Breast epithelium (tissue), 4 donors: ENCODE measurements at regions not wholly inside any gene's neighbourhood (a gene's known extent, or its start where the extent isn't known, plus 50 kb on each side); places are given as distances from the start of the nearest gene placed in this dataset.

Source experiments
- DNase-seq, 2 donors: peaks; one replicate each; pipeline ENCODE4 v3.0.0-alpha.2; 2019; ENCODE audit warnings: low spot score in 2 of 2
- H3K27ac ChIP-seq, 2 donors: fragments of 200-600 bp; sonication (generic) in 1 of 2; one replicate each; pipeline ENCODE4 v1.5.1; 2016 to 2019; ENCODE audit warnings: mild to moderate bottlenecking in 1 of 2
- H3K27me3 ChIP-seq, 2 donors: fragments of 200-600 bp; sonication (generic) in 1 of 2; one replicate each; pipeline versions ENCODE4 v1.5.1 to v1.6.0; 2017 to 2019; ENCODE audit warnings: control low read depth in 1 of 2, mild to moderate bottlenecking in 1 of 2
- H3K36me3 ChIP-seq: fragments of 200-600 bp; one replicate; pipeline ENCODE4 v1.5.1; 2019
- H3K4me1 ChIP-seq, 2 donors: fragments of 200-600 bp; sonication (generic); one replicate each; pipeline ENCODE4 v1.5.1; 2016 to 2019; ENCODE audit warnings: control low read depth in 1 of 2
- H3K4me3 ChIP-seq, 3 donors: fragments of 200-600 bp; sonication (generic); 1 replicate in 2 of 3; 2 replicates in 1 of 3; pipeline ENCODE4 v1.5.1; 2016 to 2019; ENCODE audit warnings: mild to moderate bottlenecking in 3 of 3, moderate library complexity in 2 of 3
- H3K9me3 ChIP-seq, 2 donors: fragments of 200-600 bp; sonication (generic) in 1 of 2; one replicate each; pipeline ENCODE4 v1.5.1; 2016 to 2019; ENCODE audit warnings: control low read depth in 1 of 2
- CTCF ChIP-seq, 3 donors: fragments of 450-650 bp; IDR thresholded peaks; one replicate each; pipeline ENCODE4 v1.5.1; 2016 to 2017; ENCODE audit warnings: antibody characterized with exemption in 3 of 3, mild to moderate bottlenecking in 3 of 3, moderate library complexity in 3 of 3
- POLR2A ChIP-seq: fragments of 450-650 bp; IDR thresholded peaks from one replicate; pipeline ENCODE4 v1.6.1; 2016; ENCODE audit warnings: antibody characterized with exemption, mild to moderate bottlenecking, moderate library complexity
- POLR2AphosphoS5 ChIP-seq, 3 donors: sonication (generic); formaldehyde crosslinking; IDR thresholded peaks; one replicate each; pipeline ENCODE4 v1.6.1; 2017; ENCODE audit warnings: antibody characterized with exemption in 3 of 3
- intact Hi-C: fragments of 100-400 bp; cut with DNase I; formaldehyde crosslinking; loops from one replicate; pipeline ENCODE4 v1.15.1; 2023; ENCODE audit warnings: low total_unique reads

- intact Hi-C loops: no loop called here
- no peak for DNase-seq
- Histone ChIP-seq H3K4me1 (no peaks in the 10 kb centered on the region), H3K36me3 (no peaks in the 10 kb centered on the region), H3K27me3 (no peaks in the 10 kb centered on the region), H3K27ac (no peak overlapping the region), H3K4me3 (no peak overlapping the region), H3K9me3 (no peaks in the 10 kb centered on the region)
- TF ChIP-seq CTCF (IDR thresholded peaks at IDR 0.05) (no peak), POLR2A (no peak)
Observed at GRCh38 chr2:40540026-40540425, 88.1 kb upstream of the SLC8A1 start.

- H3K27me3 ChIP-seq: no peaks in the 10 kb centered on the region
- DNase-seq: no peak
- no peaks in the 10 kb centered on the region for H3K9me3 ChIP-seq
- no peak overlapping the region for H3K4me3 ChIP-seq
- intact Hi-C loops: no loop called here
- H3K36me3 ChIP-seq: no peaks in the 10 kb centered on the region
- no peaks in the 10 kb centered on the region for H3K4me1 ChIP-seq
- TF ChIP-seq POLR2AphosphoS5 (IDR thresholded peaks at IDR 0.05): no peak
- no peak for TF ChIP-seq POLR2A
- no peak for TF ChIP-seq CTCF (IDR thresholded peaks at IDR 0.05)
- H3K27ac ChIP-seq: no peak overlapping the region
Observed at GRCh38 chr2:40543381-40543780, 91.5 kb upstream of the SLC8A1 start.

- H3K4me3 ChIP-seq: no peak overlapping the region
- H3K9me3 ChIP-seq: no peaks in the 10 kb centered on the region
- no peak for TF ChIP-seq CTCF (IDR thresholded peaks at IDR 0.05)
- no peak for TF ChIP-seq POLR2AphosphoS5 (IDR thresholded peaks at IDR 0.05)
- TF ChIP-seq POLR2A: no peak
- no peak for DNase-seq
- no peak overlapping the region for H3K27ac ChIP-seq
- H3K27me3 ChIP-seq: no peaks in the 10 kb centered on the region
- no peaks in the 10 kb centered on the region for H3K4me1 ChIP-seq
- H3K36me3 ChIP-seq: no peaks in the 10 kb centered on the region
- intact Hi-C loops: no loop called here
Observed at GRCh38 chr2:40544072-40544471, 92.2 kb upstream of the SLC8A1 start.

GRCh38 chr2:40545645-40546044, 93.8 kb upstream of the SLC8A1 start:
- no peak for DNase-seq
- intact Hi-C loops: no loop called here
- Histone ChIP-seq H3K4me1 (no peaks in the 10 kb centered on the region), H3K36me3 (no peaks in the 10 kb centered on the region), H3K27me3 (no peaks in the 10 kb centered on the region), H3K27ac (no peak overlapping the region), H3K9me3 (no peaks in the 10 kb centered on the region), H3K4me3 (no peak overlapping the region)
- TF ChIP-seq POLR2AphosphoS5 (IDR thresholded peaks at IDR 0.05) (no peak), CTCF (IDR thresholded peaks at IDR 0.05) (no peak), POLR2A (no peak)

GRCh38 chr2:40546439-40547191, 94.7 kb upstream of the SLC8A1 start:
- intact Hi-C loops: no loop called here
- Histone ChIP-seq H3K4me1 (no peaks in the 10 kb centered on the region), H3K4me3 (no peak overlapping the region), H3K9me3 (no peaks in the 10 kb centered on the region), H3K36me3 (no peaks in the 10 kb centered on the region), H3K27ac (no peak overlapping the region), H3K27me3 (no peaks in the 10 kb centered on the region)
- TF ChIP-seq CTCF (IDR thresholded peaks at IDR 0.05) (no peak), POLR2AphosphoS5 (IDR thresholded peaks at IDR 0.05) (no peak), POLR2A (no peak)
- DNase-seq: no peak
